OCI-LY3 (cell line): ENCODE measurements at regions not wholly inside any gene's neighbourhood (a gene's known extent, or its start where the extent isn't known, plus 50 kb on each side); places are given as distances from the start of the nearest gene placed in this dataset.

Experiments used
- CTCF ChIP-seq: fragments of 200-600, 300-600 bp; sonication (generic); IDR thresholded peaks from 2 replicates; pipeline ENCODE4 v1.5.1; 2014; ENCODE audit warnings: antibody characterized with exemption, low read length, low read depth
- EZH2phosphoT487 ChIP-seq: fragments of 200-600 bp; shearing (Covaris generic); IDR thresholded peaks from 2 replicates; pipeline ENCODE4 v1.6.1; 2018; ENCODE audit warnings: antibody characterized with exemption, mixed run types, low read depth

- TF ChIP-seq CTCF (no peak), EZH2phosphoT487 (no peak)
Observed at GRCh38 chr7:113487925-113488731, 369.8 kb upstream of the SMIM30 start.
